ENCODE measurements at regions not wholly inside any gene's neighbourhood (a gene's known extent, or its start where the extent isn't known, plus 50 kb on each side); places are given as distances from the start of the nearest gene placed in this dataset.

GRCh38 chr7:17054206-17054605 lies 172.4 kb upstream of the AGR3 start (continued):
- TF ChIP-seq MAFK (IDR thresholded peaks at IDR 0.05; ENCODE audit: low read depth, low read length) (no peak), CHD2 (IDR thresholded peaks at IDR 0.05; ENCODE audit: low read length) (no peak), BRCA1 (IDR thresholded peaks at IDR 0.05; ENCODE audit: low read depth, low read length) (no peak)
